Hepatocyte (in vitro differentiated cells): ENCODE measurements at regions not wholly inside any gene's neighbourhood (a gene's known extent, or its start where the extent isn't known, plus 50 kb on each side); places are given as distances from the start of the nearest gene placed in this dataset.

ENCODE experiments used
- EZH2 ChIP-seq: fragments of 200-600 bp; sonication (generic); IDR thresholded peaks from 2 replicates; pipeline ENCODE4 v1.6.1; 2016; ENCODE audit warnings: antibody characterized with exemption, mild to moderate bottlenecking, borderline replicate concordance
- EZH2phosphoT487 ChIP-seq: fragments of 200-600 bp; sonication (generic); IDR thresholded peaks from one replicate; pipeline ENCODE4 v1.6.1; 2018; ENCODE audit warnings: antibody characterized with exemption, mild to moderate bottlenecking, low read depth, moderate library complexity; ENCODE audit not compliant: unreplicated experiment, severe bottlenecking
- TF ChIP-seq, protein P1 (sequence below): fragments of 200-600 bp; sonication (generic); IDR thresholded peaks from 2 replicates; pipeline ENCODE4 v1.5.1; 2016; ENCODE audit warnings: antibody characterized with exemption, mild to moderate bottlenecking; ENCODE audit not compliant: poor library complexity

DNA sequence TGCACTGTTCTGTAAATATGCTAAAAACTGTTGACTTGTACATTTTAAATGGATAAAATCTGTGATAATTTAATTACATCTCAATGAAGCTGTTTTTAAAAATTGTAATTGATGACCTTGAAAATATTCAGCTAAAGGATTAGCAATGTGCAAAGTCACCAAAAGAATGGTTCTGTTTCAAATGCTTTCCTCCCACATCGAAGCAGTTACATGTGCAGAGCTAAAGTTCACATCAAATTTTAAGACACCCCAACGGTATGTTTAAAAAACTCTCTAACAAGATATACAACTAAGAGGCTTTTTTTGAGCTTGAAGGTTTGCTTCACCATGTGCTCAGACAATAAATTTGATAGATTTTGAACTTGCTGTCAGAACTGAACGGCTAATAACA is 114.6 kb upstream of the KRAS start:
- TF ChIP-seq, protein P1, sequence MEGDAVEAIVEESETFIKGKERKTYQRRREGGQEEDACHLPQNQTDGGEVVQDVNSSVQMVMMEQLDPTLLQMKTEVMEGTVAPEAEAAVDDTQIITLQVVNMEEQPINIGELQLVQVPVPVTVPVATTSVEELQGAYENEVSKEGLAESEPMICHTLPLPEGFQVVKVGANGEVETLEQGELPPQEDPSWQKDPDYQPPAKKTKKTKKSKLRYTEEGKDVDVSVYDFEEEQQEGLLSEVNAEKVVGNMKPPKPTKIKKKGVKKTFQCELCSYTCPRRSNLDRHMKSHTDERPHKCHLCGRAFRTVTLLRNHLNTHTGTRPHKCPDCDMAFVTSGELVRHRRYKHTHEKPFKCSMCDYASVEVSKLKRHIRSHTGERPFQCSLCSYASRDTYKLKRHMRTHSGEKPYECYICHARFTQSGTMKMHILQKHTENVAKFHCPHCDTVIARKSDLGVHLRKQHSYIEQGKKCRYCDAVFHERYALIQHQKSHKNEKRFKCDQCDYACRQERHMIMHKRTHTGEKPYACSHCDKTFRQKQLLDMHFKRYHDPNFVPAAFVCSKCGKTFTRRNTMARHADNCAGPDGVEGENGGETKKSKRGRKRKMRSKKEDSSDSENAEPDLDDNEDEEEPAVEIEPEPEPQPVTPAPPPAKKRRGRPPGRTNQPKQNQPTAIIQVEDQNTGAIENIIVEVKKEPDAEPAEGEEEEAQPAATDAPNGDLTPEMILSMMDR = no peak
- TF ChIP-seq EZH2 = no peak
- no peak for TF ChIP-seq EZH2phosphoT487
